Endodermal cell (in vitro differentiated cells): ENCODE measurements at regions not wholly inside any gene's neighbourhood (a gene's known extent, or its start where the extent isn't known, plus 50 kb on each side); places are given as distances from the start of the nearest gene placed in this dataset.
"Not testable (repeated sequence)": the region's sequence is repeated elsewhere in the genome, so short reads cannot be mapped to it uniquely, and the experiment has no call there.

Source experiments
- DNase-seq: peaks from one replicate; pipeline ENCODE4 v3.0.0-alpha.2; 2017
- H3K27ac ChIP-seq: 2 replicates; pipeline ENCODE4 v1.5.1; 2013; ENCODE audit warnings: mild to moderate bottlenecking, low read depth, low read length, moderate library complexity
- H3K27me3 ChIP-seq: 2 replicates; pipeline ENCODE4 v1.6.1; 2013; ENCODE audit warnings: mild to moderate bottlenecking, low read length, moderate library complexity; ENCODE audit not compliant: insufficient read depth, control insufficient read depth, poor library complexity, severe bottlenecking
- H3K36me3 ChIP-seq: 2 replicates; pipeline ENCODE4 v1.7.0; 2013; ENCODE audit warnings: mild to moderate bottlenecking, low read length, moderate library complexity; ENCODE audit not compliant: control insufficient read depth, insufficient read depth
- H3K4me1 ChIP-seq: one replicate; pipeline ENCODE4 v1.7.0; 2013; ENCODE audit warnings: low read length; ENCODE audit not compliant: control insufficient read depth, insufficient read depth
- H3K4me3 ChIP-seq: 2 replicates; pipeline ENCODE4 v1.5.1; 2013; ENCODE audit warnings: mild to moderate bottlenecking, low read length, moderate library complexity
- H3K9ac ChIP-seq: 2 replicates; pipeline ENCODE4 v1.6.1; 2013; ENCODE audit warnings: mild to moderate bottlenecking, low read length, moderate library complexity; ENCODE audit not compliant: poor library complexity, severe bottlenecking; ENCODE audit errors: extremely low read depth
- H3K9me3 ChIP-seq: 2 replicates; pipeline ENCODE4 v1.6.1; 2013; ENCODE audit warnings: mild to moderate bottlenecking, low read length, moderate library complexity; ENCODE audit not compliant: control insufficient read depth
- H3K27ac Mint-ChIP-seq: 2 replicates; pipeline ENCODE4 v1.8.0; 2020; ENCODE audit warnings: mixed read lengths
- H3K27me3 Mint-ChIP-seq: 2 replicates; pipeline ENCODE4 v1.8.0; 2021; ENCODE audit warnings: mild to moderate bottlenecking, mixed read lengths; ENCODE audit not compliant: insufficient read depth
- H3K36me3 Mint-ChIP-seq: 2 replicates; pipeline ENCODE4 v1.8.0; 2020; ENCODE audit warnings: low read depth, mixed read lengths
- H3K4me1 Mint-ChIP-seq: 2 replicates; pipeline ENCODE4 v1.8.0; 2020; ENCODE audit warnings: mixed read lengths
- H3K4me3 Mint-ChIP-seq: 2 replicates; pipeline ENCODE4 v1.8.0; 2020; ENCODE audit warnings: mild to moderate bottlenecking, moderate library complexity, mixed read lengths
- H3K9me3 Mint-ChIP-seq: 2 replicates; pipeline ENCODE4 v1.8.0; 2020; ENCODE audit warnings: mild to moderate bottlenecking, mixed read lengths
- WGBS, 2 experiments: methylation state at CpG; one replicate each; pipeline versions ENCODE4 v1.1.5 to v1.1.7; 2013; ENCODE audit warnings: missing lambda C conversion rate in 2 of 2, mixed read lengths in 1 of 2; ENCODE audit not compliant: insufficient coverage in 1 of 2, insufficient read length in 1 of 2; 5-methylcytosine and 5-hydroxymethylcytosine counted together
- TF ChIP-seq, protein P1 (sequence below): fragments of 200-600 bp; sonication (generic); conservative IDR thresholded peaks from 2 replicates; pipeline ENCODE4 v1.5.0; 2021; ENCODE audit warnings: antibody characterized with exemption, mild to moderate bottlenecking

DNA sequence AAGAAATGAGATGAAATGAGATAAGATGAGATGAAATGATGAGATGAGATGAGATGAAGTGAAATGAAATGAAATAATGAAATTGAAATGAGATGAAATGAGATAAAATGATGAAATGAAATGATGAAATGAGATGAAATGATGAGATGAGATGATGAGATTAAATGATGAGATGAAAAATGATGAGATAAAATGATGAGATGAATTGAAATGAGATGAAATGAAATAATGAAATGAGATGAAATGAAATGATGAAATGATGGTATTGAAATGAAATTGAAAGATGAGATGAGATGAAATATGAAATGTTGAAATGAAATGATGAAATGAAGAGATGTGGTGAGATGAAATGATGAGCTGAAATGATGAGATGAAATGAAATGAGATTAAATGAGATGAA is 231.0 kb downstream of the GOLGA6L6 start:
- Histone ChIP-seq H3K9me3 (peaks cover 36% of the 10 kb centered on the region), H3K4me3 (peak overlapping the region; percentile 3), H3K27ac (no peak overlapping the region), H3K9ac (no peak overlapping the region), H3K4me1 (no peaks in the 10 kb centered on the region), H3K36me3 (no peaks in the 10 kb centered on the region), H3K27me3 (no peaks in the 10 kb centered on the region)
- TF ChIP-seq, protein P1, sequence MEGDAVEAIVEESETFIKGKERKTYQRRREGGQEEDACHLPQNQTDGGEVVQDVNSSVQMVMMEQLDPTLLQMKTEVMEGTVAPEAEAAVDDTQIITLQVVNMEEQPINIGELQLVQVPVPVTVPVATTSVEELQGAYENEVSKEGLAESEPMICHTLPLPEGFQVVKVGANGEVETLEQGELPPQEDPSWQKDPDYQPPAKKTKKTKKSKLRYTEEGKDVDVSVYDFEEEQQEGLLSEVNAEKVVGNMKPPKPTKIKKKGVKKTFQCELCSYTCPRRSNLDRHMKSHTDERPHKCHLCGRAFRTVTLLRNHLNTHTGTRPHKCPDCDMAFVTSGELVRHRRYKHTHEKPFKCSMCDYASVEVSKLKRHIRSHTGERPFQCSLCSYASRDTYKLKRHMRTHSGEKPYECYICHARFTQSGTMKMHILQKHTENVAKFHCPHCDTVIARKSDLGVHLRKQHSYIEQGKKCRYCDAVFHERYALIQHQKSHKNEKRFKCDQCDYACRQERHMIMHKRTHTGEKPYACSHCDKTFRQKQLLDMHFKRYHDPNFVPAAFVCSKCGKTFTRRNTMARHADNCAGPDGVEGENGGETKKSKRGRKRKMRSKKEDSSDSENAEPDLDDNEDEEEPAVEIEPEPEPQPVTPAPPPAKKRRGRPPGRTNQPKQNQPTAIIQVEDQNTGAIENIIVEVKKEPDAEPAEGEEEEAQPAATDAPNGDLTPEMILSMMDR = no peak
- DNase-seq = no peak
- Mint-ChIP-seq H3K27me3 (no peaks in the 10 kb centered on the region), H3K9me3 (peaks cover 28% of the 10 kb centered on the region), H3K4me3 (no peak overlapping the region), H3K36me3 (no peaks in the 10 kb centered on the region), H3K4me1 (no peaks in the 10 kb centered on the region), H3K27ac (no peak overlapping the region)

- not testable (repeated sequence) for H3K27me3 Mint-ChIP-seq, H3K36me3 ChIP-seq, H3K27me3 ChIP-seq, H3K4me1 Mint-ChIP-seq, H3K4me1 ChIP-seq, DNase-seq, H3K27ac Mint-ChIP-seq, H3K27ac ChIP-seq, H3K9ac ChIP-seq, H3K36me3 Mint-ChIP-seq, H3K4me3 Mint-ChIP-seq
- H3K9me3 ChIP-seq = peaks cover 36% of the 10 kb centered on the region
- H3K4me3 ChIP-seq = peak overlapping the region; percentile 3
- peaks cover 32% of the 10 kb centered on the region for H3K9me3 Mint-ChIP-seq
Observed at GRCh38 chr15:20309966-20310365, 231.6 kb downstream of the GOLGA6L6 start.

DNA sequence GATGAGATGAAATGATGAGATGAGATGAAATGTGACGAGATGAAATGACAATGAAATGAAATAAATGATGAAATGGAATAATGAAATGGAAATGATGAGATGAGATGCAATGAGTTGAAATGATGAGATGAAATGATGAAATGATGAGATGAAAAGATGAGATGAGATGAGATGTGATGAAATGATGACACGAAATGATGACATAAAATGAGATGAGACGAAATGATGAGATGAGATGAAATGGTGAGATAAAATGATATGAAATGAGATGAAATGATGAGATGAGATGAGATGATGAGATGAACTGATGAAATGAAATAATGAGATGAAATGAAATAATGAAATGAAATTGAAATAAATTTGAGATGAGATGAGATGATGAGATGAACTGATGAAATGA is 232.2 kb downstream of the GOLGA6L6 start:
- peaks cover 41% of the 10 kb centered on the region for H3K9me3 ChIP-seq
- H3K9ac ChIP-seq, H3K27me3 ChIP-seq, H3K4me3 ChIP-seq, H3K27me3 Mint-ChIP-seq, H3K27ac ChIP-seq, H3K27ac Mint-ChIP-seq, H3K36me3 Mint-ChIP-seq, DNase-seq, H3K4me3 Mint-ChIP-seq, H3K36me3 ChIP-seq, H3K4me1 Mint-ChIP-seq, H3K4me1 ChIP-seq: not testable (repeated sequence)
- 52 to 56% methylated on average over 3 of the region's 3 CpGs for WGBS, 2 experiments
- peaks cover 37% of the 10 kb centered on the region for H3K9me3 Mint-ChIP-seq

DNA sequence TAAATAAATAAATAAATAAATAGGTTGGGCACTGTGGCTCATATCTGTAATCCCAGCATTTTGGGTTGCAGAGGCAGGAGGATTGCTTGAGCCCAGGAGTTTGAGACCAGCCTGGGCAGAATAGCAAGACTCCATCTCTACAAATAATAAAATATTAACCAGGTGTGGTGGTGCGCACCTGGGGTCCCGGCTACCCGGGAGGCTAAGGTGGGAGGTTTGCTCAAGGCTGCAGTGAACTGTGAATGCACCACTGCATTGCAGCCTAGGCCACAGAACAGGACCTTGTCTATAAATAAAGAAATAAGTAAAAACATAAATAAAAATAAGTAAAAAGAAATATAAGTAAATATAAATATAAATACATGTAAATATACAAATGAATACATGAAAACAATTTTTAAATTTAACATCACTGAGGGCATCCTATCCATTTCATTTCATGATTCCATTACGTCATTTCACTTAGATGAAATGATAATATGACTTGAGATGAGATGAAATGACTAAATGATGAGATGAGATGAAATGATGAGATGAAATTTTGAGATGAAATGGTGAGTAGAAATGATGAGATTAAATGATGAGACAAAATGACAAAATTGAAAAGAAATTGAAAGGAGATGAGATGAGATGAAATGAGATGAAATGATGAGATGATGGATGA is 233.4 kb downstream of the GOLGA6L6 start:
- not testable (repeated sequence) for H3K4me1 ChIP-seq, H3K27me3 ChIP-seq, H3K27ac ChIP-seq, DNase-seq, H3K36me3 Mint-ChIP-seq, H3K9ac ChIP-seq, H3K4me3 Mint-ChIP-seq, H3K36me3 ChIP-seq, H3K4me1 Mint-ChIP-seq, H3K27ac Mint-ChIP-seq, H3K27me3 Mint-ChIP-seq
- 87 to 89% methylated on average over 4 of the region's 4 CpGs for WGBS, 2 experiments
- peak overlapping the region; percentile 26 for H3K4me3 ChIP-seq
- H3K9me3 ChIP-seq = peaks cover 42% of the 10 kb centered on the region
- H3K9me3 Mint-ChIP-seq = peaks cover 47% of the 10 kb centered on the region

DNA sequence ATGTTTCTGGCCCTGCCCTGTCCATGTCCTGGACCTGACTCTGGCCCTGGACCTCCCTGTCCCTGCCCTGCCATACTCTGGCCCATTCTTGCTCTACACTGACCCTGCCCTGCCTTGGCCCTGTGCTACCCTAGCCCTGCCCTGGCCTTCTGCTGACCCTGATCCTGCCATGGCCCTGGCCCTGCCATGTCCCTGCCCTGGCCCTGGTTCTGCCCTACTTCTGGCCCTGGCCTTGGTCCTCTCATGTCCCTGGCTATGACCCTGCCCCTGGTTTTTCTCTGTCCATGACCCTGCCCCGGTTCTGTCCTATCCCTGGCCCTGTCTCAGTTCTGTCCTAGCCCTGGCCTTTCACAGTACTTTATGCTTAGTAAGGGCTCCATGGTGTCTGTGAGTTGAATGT is 234.5 kb downstream of the GOLGA6L6 start:
- peaks cover 42% of the 10 kb centered on the region for H3K9me3 ChIP-seq

DNA sequence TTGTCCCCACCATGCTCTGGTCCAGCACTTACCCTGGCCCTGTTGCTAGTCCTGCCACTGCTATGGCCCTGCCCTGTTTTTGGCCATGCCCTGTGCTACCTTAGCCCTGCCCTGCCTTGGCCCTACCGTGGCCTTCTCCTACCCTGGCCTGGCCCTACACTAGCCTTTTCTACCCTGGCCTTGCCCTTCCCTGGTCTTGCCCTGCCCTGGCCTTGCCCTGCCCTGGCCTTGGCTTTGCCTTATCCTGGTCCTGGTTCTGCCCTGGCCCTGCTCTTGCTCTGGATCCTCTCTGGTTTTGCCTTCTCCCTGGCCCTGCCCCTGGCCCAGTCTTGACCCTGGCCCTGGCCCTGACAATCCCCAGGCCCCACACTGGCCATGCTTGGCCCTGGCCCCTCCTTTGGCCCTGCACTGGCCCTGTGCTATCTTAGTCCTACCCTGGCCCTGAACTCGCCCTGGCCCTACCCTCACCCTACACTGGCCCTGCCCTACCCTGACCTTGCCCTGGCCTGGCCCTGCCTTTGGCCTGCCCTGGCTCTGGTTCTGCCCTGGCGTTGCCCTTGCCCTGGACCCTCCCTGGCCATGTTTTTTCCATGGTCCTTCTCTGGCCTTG is 235.0 kb downstream of the GOLGA6L6 start:
- not testable (repeated sequence) for H3K27me3 ChIP-seq, DNase-seq, H3K4me3 ChIP-seq, H3K4me1 ChIP-seq, H3K27me3 Mint-ChIP-seq, H3K9ac ChIP-seq, H3K27ac Mint-ChIP-seq, H3K36me3 Mint-ChIP-seq, H3K27ac ChIP-seq, H3K4me3 Mint-ChIP-seq, H3K4me1 Mint-ChIP-seq, H3K36me3 ChIP-seq
- 46 to 50% methylated on average over 3 of the region's 3 CpGs for WGBS, 2 experiments
- H3K9me3 Mint-ChIP-seq = peaks cover 57% of the 10 kb centered on the region
- H3K9me3 ChIP-seq = peaks cover 42% of the 10 kb centered on the region

More for the DNA sequence above, 234.5 kb downstream of the GOLGA6L6 start:
- not testable (repeated sequence) for H3K27ac Mint-ChIP-seq, H3K36me3 Mint-ChIP-seq, H3K4me3 ChIP-seq, H3K4me3 Mint-ChIP-seq, H3K27me3 Mint-ChIP-seq, DNase-seq, H3K9ac ChIP-seq, H3K27ac ChIP-seq, H3K27me3 ChIP-seq, H3K4me1 ChIP-seq, H3K36me3 ChIP-seq, H3K4me1 Mint-ChIP-seq
- peaks cover 53% of the 10 kb centered on the region for H3K9me3 Mint-ChIP-seq
- WGBS, 2 experiments = 43% methylated on average over 1 of the region's 1 CpG; no CpG with 5 or more reads in 1 of the 2 experiments
